ENCODE measurements at regions not wholly inside any gene's neighbourhood (a gene's known extent, or its start where the extent isn't known, plus 50 kb on each side); places are given as distances from the start of the nearest gene placed in this dataset.

DNA sequence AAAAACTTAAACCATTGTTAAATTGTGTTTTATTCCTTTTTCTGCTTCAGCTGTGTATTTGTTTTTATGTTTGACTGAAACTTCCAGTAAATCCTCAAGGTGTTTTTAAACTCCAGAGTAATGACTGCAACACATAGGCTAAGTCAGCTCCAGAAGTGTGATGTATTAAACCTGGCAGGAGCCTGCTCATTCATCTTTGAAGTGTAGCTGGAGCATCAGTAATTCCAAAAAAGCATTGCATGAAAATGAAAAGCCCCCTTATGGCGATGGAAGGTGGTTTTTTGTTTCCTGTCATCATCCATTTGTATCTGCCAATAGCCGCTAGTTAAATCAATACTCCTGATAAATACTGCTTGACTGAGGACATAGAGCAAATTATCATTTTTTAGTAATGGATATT lies 474.2 kb upstream of the ADAMTS16 start:
- no peak for TF ChIP-seq EZH2 (optimal IDR thresholded peaks at IDR 0.05; ENCODE audit: low read depth, low read length)
- TF ChIP-seq, protein P1, sequence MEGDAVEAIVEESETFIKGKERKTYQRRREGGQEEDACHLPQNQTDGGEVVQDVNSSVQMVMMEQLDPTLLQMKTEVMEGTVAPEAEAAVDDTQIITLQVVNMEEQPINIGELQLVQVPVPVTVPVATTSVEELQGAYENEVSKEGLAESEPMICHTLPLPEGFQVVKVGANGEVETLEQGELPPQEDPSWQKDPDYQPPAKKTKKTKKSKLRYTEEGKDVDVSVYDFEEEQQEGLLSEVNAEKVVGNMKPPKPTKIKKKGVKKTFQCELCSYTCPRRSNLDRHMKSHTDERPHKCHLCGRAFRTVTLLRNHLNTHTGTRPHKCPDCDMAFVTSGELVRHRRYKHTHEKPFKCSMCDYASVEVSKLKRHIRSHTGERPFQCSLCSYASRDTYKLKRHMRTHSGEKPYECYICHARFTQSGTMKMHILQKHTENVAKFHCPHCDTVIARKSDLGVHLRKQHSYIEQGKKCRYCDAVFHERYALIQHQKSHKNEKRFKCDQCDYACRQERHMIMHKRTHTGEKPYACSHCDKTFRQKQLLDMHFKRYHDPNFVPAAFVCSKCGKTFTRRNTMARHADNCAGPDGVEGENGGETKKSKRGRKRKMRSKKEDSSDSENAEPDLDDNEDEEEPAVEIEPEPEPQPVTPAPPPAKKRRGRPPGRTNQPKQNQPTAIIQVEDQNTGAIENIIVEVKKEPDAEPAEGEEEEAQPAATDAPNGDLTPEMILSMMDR (IDR thresholded peaks at IDR 0.05; ENCODE audit: low read length), result no peak
- TF ChIP-seq EZH2phosphoT487 (IDR thresholded peaks at IDR 0.05; ENCODE audit: low read length), result no peak

Data from MM.1S (cell line).